HG02798 (cell line): ENCODE measurements at regions not wholly inside any gene's neighbourhood (a gene's known extent, or its start where the extent isn't known, plus 50 kb on each side); places are given as distances from the start of the nearest gene placed in this dataset.

Source experiments
- ATAC-seq: cut with Tn5 transposase; IDR thresholded peaks from one replicate; pipeline ENCODE4 v1.9.1; 2021; ENCODE audit warnings: mild to moderate bottlenecking; ENCODE audit not compliant: unreplicated experiment, poor library complexity

DNA sequence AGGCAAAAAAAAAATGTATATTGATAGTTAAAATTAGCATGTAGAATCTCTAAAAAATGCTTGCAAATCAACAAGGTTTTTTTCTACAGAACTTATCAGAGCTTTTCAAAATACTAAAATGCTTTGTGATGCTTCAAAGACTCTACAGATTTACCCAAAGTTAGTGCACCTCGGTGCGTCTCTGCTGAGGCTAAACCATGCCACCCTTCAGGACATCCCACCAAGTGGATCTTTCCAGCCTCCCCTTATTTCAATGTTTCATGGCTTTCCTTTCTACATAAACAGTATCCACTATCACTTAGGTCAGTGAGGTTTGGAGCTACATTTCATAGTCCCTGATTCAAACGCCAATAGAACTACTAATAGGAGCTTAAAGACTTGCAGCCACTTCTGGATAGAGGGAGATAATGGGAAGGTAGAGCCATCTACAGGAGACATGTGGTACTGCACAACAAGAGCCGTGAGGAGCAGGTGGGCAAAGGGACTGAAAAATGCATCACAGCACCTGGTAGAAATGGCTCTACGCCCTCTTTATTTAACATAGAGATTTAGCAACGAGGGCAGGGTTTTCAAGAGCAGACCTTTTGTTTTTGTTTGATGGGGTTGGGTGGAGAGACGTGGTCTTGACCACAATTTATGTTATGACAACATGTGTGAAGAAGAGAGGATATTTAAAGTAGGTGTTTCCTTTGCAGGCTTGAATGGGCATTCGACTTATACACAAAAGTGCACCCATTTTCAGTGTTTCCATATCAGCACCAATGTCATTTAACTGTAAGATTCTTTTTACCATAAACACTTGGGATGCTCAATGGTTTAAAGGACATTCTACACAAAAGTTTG lies 56.1 kb upstream of the SLC35G4 start:
- ATAC-seq = peak; percentile 60

DNA sequence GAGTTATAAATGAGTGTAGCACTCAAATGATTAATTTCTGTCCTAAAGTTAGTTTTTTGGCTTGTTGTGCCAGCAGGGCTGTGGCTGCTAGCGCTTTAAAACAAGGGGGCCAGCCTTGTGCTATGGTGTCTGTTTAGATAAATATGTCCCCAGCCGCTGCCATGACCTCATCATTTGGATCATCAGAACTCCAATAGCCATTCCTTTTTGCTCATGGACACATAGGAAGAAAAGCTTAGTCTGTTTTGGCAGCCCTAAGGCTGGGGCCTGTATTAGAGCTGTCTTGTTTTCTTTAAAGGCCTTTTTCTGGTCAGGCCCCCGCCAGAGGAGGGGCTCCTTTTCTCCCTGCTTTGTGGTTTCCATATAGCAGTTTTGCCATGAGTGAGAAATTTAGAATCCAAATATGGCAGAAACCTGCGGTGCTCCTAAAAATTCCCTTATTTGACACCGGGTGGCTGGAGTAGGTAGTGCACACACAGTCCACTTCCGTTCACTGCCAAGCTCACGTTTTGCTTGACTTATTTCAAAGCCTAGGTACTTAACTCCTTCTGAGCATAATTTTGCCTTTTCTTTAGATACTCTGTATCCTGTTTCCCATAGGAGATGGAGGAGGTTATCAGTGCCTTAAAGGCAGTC lies 60.4 kb upstream of the SLC35G4 start:
- no peak for ATAC-seq

DNA sequence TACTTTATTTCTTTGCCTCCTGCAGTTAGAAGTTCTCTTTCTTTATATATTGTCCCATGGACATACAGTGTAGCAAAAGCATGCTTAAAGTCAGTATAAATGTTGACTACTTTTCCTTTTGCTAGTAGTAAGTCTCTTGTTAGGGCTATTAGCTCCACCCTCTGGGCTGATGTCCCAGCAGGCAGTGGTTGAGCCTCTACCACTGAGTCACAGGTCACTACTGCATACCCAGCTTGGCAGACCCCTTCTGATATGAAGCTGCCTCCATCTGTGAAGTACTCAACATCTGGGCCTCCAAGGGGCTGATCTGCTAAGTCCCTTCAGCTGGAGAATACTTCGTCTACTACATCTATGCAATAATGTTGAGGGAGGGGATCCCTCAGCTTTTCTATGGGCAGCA lies 61.0 kb upstream of the SLC35G4 start:
- ATAC-seq = no peak

DNA sequence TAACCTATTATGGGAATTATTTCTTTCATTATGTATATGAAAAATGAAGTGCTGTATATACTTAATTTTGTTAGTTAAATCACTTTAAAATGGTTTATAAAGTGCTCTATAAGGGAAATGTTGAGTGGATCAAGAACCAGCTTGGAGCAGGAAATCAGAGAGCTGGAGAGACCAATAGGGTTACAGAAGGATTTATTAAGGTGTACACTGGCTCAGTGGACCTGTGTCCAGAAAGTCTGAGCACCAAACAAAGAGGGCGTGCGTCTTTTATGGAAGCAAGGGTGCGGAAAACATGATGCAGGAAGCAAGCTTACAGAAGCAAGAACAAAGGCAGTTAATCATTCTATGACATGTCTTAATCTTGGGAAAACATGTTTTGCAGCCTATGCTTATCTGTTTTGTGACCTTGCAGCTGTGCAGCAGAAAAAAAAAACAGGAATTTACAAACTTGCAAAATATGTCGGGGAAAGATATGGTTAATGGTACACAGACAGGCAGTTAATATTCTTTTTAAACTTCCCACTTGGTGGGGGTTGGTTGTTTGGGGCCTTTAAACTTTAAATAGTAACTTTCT lies 65.2 kb upstream of the SLC35G4 start:
- ATAC-seq = no peak

DNA sequence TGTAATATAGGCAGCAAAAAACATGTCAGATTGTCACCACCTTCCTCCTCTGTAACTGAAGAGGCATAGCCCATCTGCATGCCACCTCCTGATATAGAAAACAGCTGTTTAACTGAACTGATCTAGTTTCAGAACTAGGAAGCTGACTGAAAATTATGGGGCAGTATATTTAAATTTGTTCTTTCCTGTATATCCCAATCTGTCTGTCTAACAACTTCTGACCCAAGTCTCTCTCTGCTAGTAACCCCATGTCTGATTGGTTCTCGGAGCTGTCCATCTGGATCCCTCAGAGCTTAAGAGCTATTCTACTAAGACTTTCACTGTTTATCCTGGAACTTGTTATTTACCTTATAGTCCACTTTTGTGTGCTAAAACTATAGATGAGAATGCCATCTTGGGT lies 68.2 kb upstream of the SLC35G4 start:
- no peak for ATAC-seq

DNA sequence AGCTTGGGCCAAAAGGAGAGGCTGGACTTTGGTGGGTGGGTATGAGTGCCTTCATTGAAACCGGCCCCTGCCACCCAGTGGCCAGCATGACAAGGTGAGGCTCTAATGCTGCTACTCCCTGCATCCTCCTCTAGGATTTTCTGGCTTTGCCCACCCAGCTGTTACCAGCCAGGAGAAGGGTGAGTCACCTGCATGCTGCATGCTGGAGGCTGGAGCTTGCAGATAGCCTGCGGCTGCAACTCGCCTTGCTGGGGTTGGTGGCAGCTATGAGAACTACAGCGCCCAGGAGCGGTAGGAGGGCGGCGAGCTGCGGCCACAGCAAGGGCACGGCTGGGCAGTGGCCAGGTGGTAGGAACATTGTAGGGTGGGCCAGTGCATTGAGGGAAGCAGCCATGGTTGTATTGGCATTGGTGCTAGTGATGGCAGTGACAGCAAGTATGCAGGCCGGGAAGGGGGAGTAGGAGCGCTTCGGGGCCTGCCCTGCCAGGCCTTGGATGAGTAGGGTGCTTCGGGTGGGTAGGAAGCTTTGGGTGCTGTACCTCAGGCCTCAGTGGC lies 75.4 kb upstream of the SLC35G4 start:
- no peak for ATAC-seq

DNA sequence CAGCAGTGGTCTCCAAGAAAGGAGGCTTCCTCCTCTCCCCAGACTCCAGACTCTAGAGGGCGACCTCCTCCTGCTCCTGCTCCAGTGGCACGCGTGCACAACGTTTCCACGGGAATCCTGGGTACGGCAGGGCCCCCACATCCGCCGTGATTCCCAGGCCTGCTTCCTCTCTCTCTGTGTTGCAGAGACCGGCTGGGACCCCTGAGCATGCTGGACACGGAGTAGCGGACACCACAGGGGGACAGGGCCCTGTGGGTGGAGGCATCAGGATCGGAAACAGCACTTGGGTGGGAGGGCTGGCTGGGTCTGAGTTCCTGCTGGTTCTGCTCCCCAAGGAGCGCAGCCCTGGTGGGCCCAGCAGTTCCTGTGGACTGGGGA lies 75.9 kb upstream of the SLC35G4 start:
- no peak for ATAC-seq

DNA sequence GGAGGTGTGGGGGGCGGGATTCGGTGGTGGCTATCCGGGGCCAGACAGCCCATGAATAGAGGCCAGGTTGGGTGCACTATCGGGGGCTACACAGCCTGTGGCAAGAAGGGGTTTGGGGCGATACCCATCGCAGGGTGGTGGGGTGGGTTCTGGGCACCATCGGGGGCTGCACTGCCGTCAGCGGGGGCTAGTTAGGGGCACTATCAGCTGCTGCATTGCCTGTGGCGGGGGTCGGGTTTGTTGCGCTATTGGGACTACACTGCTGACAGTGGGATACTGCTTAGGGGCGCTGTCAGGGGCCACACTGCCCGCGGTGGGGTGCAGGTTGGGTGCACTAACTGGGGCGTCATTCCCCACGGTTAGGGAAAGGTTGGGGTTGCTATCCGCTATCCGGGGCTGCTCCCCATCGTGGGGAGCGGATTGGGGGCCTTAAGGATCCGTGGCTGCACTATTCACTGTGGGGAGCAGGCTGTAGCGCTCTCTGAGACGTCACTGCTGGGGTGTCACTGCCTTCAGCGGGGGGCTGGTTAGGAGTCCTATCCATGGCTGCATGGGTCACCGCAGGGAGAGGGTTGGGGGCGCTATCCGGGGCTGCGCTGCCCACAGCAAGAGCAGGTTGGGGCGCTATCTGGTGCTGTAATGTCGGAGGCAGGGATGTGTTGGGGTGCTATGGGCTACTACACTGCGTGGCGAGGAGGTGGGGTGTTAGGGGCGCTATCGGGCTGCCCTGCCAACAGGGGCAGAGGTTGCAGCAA lies 76.5 kb upstream of the SLC35G4 start:
- ATAC-seq = no peak

DNA sequence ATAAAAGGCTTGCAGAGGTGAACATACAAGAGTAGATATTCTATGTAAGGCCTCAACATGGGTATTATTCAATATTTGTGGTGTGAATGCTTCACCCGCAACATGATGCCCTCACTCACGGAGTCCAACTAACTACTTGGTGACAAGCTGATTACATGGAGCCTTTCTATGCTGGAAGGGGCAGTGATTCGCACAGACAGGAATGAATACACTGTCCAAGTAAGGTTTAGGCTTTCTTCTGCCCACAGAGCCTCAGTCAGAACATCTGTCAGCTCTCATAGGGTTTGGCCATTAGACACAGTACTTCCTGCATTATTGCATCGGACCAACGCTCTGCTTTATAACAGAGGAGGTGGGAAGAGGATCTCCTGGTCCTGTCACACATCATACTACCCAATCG lies 80.3 kb upstream of the SLC35G4 start:
- no peak for ATAC-seq

DNA sequence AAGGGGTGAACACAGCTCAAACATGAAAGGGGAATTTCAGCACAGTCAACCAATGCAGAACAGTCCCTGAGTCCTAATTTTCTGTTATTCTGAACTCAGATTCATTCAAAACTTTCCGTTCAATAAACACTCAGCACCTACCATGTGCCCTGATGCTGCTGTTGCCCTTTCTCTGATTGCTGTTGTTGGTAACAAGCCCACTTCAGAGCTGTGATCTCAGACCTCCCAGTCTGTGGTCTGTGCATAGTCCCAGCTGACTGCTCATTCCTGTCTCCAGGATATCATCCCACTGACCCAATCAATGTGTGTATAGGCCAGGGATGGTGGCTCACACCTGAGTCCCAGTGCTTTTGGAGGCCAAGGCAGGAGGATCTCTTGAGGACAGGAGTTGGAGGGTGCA lies 82.7 kb upstream of the SLC35G4 start:
- ATAC-seq = no peak

DNA sequence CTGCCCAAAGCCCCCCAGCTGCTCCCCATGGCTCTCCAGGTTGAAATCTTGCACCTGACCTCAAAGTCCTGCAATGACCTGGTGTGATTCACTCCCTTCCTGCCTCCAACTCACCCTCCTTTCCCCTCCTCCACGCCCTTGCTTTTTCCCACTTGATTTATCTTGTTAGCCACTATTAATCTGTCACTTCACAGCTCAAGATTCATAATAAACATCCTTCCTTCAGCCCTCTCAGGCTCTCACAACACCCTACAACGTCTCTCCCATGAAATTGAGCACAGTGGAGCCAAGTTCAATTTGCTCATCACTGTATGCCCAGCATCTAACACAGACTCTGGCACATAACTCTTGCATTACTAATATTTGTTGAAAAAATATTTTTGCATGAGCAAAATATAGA lies 85.6 kb upstream of the SLC35G4 start:
- no peak for ATAC-seq

DNA sequence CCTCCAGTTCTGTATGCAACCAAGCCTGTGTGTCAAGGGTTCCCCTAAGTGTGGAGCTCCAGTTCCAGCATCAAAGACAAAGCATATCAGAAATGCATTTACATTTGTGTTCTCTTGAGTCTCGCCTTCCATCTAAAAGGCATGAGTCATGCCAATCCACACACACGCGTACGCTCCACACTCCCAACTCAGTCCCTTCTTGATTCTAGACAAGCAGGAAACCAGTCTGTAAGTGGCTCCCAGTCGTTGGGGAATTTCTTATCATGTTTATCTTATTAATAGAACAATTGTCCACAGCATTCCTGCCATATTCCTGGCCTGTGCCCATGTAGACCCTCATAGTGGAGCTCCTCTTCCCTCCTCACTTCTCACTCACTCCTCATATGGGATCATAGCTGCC lies 86.4 kb upstream of the SLC35G4 start:
- no peak for ATAC-seq

DNA sequence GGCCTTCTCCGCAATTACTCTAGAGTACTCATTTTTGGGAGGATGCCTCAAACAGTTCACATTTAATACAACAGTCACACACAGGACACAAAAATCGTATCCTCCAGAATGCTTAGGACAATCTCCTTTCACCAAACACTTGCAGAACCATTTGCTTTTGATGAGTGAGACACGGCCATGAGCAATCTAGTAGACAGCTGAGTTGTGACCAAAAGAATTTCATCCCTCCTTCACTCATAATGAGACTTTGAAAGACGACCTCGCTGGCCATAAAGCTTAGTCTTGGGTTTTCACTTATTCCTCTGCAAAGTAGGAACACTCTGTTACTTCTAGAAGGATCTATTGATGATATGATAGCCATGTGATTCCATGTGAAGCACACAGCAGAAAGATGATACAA lies 87.5 kb upstream of the SLC35G4 start:
- ATAC-seq = no peak

DNA sequence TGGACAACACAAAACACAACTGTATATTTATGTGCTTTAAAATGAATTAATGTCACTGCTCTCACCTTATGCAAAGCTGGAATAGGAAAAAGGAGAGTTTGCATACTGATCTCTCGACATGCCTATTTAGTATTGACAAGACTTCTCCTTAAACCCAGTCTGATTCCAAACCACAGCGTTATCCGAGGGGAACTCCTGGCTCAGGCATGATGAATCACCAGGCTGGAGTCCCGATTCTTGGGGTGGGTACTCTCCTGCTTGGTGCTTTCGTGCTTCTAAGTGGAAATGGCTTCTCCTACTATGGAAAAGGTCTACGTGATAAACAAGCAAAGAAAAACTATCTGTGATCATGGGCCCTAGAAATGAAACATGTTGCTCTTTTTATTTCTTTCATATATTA lies 88.9 kb upstream of the SLC35G4 start:
- ATAC-seq = no peak

DNA sequence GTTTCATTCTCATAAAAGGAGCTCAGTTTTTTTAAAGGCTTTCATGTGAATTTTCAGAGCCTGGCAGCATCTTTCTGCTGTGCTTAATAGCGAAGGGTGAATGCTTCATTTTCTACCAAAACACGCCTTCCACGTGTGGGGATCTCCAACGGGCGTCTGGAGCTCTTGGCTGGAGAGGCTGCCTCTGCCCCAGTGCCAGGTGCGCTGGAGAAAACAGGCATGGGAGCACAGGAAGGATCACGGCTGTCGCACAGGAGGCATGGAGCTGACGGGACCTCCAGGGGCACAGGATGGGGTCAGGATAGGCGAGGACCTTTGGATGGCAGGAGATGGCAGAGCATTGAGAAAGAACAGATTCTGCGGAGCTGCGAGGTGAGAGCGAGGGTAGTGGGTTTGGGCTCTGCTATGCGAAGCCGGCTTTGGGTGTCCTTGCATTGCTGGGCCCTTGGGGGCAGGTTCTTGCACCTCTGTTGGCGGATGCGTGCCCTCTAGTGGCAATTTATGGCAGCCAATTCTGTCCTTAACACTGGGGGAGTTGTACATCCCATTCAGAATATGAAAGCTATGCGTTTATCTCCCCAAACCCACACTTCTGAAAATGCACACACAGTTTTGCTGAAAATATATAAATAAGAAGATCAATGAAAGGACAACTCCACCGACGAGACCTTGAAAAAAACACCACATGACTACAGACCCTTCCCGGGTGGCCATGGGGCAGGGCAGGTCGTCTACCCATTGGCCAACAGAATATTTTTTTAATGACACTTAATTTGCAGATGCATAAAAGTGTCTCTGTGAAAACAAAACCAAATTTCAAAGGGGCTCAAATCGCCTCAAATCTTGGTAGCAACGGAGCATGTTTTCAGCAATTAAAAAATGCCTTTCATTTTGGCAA lies 90.4 kb upstream of the SLC35G4 start:
- peak; percentile 92 for ATAC-seq

DNA sequence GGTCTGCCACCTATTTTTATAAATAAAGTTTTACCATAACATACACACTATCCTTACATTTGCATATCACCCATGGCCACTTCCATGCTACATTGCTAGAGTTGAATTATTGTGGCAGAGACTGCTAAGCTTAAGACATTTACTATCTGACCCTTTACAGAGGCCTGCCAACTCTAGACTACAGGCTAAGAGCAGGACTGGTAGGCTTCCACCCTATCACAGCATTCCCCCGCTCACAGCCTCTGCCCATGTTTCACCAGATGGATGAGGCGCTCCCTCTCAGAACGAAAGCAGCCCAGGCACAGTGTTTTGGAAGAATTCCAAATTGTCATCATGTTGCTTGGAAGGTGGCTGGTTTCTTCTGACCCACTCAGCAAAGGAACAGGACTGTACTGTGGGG lies 91.7 kb upstream of the SLC35G4 start:
- ATAC-seq = no peak

DNA sequence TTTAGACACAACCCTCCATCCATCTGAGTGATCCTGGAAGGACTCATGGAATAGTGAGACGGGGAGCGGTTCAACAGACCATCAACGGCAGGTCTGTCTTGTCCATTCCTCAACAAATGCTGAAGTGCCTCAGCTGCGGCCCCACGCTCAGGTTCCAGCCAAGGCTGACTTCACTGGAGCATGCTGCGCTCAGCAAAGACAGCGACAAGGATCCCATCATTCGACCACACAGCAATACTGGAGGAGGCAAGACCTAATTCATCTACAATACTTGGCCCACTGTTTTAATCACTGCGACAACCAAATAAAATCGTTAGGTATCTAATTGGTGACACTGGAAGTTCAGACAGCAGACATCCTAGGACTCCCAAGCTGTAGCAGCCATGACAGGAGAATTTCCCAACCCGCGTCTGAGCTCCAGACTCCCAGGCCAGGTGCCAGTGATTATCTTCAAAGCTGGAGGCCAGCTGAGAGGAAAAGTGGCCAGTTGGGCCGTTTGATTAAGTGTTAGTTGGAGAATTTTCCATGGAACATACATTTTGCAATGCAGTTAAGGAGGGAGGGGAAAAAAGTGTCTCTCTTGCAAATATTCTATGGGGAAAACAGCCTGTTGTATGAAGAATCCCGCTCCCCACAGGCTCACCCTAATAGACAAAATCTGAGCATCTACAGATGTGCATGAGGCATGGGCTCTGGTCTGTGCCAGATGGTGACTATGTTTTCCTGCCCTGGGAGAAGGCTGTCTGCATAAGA lies 92.5 kb upstream of the SLC35G4 start:
- no peak for ATAC-seq

DNA sequence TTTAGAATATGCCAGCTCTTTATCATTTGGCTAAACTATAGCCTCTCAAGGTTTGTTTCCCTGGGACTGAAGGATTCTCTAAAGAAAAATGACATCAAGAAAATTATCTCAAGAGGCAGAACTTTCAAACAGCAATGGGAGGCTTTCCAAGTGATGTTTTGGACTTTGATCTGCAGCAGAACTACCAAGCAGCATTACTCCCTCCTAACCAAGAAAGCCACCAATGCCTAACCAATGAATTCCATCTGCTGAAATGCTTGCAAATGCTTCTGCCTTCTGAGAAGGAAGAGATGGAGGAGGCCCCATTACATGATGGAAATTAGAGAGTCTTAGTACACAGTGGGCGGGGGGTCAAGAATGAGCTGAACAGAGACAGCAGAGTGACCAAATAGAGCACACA lies 95.1 kb upstream of the SLC35G4 start:
- no peak for ATAC-seq
